ENCODE measurements at regions not wholly inside any gene's neighbourhood (a gene's known extent, or its start where the extent isn't known, plus 50 kb on each side); places are given as distances from the start of the nearest gene placed in this dataset.

DNA sequence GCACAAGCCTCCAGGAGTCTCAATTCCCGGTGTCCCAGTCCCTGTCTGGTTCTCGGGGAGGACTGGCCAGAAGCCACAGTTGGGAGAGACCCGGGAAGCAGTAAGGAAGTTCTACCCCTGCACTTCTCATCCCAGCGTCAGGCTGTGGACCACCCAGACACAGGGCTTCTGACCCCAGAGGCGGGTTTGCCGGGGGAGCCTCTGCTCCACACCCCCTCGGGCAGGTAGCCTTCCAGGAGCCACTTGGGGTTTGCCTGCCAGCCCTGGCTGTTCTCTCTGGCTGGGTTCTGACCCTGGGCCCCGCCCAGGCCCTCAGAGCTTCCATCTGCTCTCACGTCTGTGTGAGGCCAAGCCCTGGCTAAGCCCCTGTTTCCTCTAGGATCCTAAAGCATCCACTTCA is 94.4 kb upstream of the GPC1 start:
- no peaks in the 10 kb centered on the region for H3K9me3 ChIP-seq (ENCODE audit: control insufficient read depth, insufficient read depth, low read length)

DNA sequence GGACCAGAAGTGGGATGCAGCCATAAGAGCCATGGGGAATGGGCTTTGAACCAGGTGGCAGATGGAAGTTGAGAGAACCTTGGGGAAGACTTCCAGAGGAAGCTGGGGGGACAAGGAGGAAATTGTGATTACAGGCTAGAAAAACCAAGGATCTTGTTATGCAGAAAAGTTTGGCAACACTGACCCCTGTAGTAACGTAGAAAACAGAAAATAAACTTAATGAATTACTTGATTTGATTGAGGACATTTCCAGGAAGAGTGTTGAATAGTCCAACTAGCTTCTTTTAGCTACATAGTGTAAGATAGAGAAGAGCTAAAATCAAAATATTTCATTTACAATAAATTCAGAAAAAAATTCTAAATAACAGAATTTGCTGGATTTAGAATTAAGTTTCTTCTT is 91.9 kb upstream of the GPC1 start:
- Histone ChIP-seq H3K27me3 (ENCODE audit: control insufficient read depth, low read length) (no peaks in the 10 kb centered on the region), H3K36me3 (ENCODE audit: control insufficient read depth, low read length) (no peaks in the 10 kb centered on the region), H4K20me1 (ENCODE audit: control insufficient read depth, insufficient read depth, low read depth, low read length) (no peaks in the 10 kb centered on the region), H3K9me2 (replicated peaks; ENCODE audit: control insufficient read depth, low read length) (no peaks in the 10 kb centered on the region), H3K9me3 (ENCODE audit: control insufficient read depth, insufficient read depth, low read length) (no peaks in the 10 kb centered on the region), H3F3A (ENCODE audit: control insufficient read depth, insufficient read depth) (no peaks in the 10 kb centered on the region), H3K4me1 (ENCODE audit: control insufficient read depth, low read length) (no peaks in the 10 kb centered on the region), H3K27ac (ENCODE audit: low read depth, low read length) (no peak overlapping the region), H3K79me2 (ENCODE audit: control insufficient read depth, low read length) (no peaks in the 10 kb centered on the region), H3K4me3 (ENCODE audit: low read length) (no peak overlapping the region), H3K4me2 (ENCODE audit: low read length) (no peak overlapping the region)
- TF ChIP-seq, protein P1, sequence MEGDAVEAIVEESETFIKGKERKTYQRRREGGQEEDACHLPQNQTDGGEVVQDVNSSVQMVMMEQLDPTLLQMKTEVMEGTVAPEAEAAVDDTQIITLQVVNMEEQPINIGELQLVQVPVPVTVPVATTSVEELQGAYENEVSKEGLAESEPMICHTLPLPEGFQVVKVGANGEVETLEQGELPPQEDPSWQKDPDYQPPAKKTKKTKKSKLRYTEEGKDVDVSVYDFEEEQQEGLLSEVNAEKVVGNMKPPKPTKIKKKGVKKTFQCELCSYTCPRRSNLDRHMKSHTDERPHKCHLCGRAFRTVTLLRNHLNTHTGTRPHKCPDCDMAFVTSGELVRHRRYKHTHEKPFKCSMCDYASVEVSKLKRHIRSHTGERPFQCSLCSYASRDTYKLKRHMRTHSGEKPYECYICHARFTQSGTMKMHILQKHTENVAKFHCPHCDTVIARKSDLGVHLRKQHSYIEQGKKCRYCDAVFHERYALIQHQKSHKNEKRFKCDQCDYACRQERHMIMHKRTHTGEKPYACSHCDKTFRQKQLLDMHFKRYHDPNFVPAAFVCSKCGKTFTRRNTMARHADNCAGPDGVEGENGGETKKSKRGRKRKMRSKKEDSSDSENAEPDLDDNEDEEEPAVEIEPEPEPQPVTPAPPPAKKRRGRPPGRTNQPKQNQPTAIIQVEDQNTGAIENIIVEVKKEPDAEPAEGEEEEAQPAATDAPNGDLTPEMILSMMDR (IDR thresholded peaks at IDR 0.05; ENCODE audit: low read depth, low read length, poor library complexity, severe bottlenecking): no peak
- no peak for TF ChIP-seq EZH2phosphoT487 (IDR thresholded peaks at IDR 0.05; ENCODE audit: borderline replicate concordance, low read length)

More for the DNA sequence above, 94.4 kb upstream of the GPC1 start:
- no peaks in the 10 kb centered on the region for H3F3A ChIP-seq (ENCODE audit: control insufficient read depth, insufficient read depth)
- no peak for TF ChIP-seq EZH2phosphoT487 (IDR thresholded peaks at IDR 0.05; ENCODE audit: borderline replicate concordance, low read length)
- TF ChIP-seq, protein P1 (IDR thresholded peaks at IDR 0.05; ENCODE audit: low read depth, low read length, poor library complexity, severe bottlenecking): no peak
- no peaks in the 10 kb centered on the region for H3K9me2 ChIP-seq (replicated peaks; ENCODE audit: control insufficient read depth, low read length)
- no peaks in the 10 kb centered on the region for H3K27me3 ChIP-seq (ENCODE audit: control insufficient read depth, low read length)
- no peaks in the 10 kb centered on the region for H3K36me3 ChIP-seq (ENCODE audit: control insufficient read depth, low read length)
- no peaks in the 10 kb centered on the region for H4K20me1 ChIP-seq (ENCODE audit: control insufficient read depth, insufficient read depth, low read depth, low read length)
- no peaks in the 10 kb centered on the region for H3K4me1 ChIP-seq (ENCODE audit: control insufficient read depth, low read length)
- no peak overlapping the region for H3K4me2 ChIP-seq (ENCODE audit: low read length)
- no peak overlapping the region for H3K27ac ChIP-seq (ENCODE audit: low read depth, low read length)
- H3K4me3 ChIP-seq (ENCODE audit: low read length): no peak overlapping the region
- H3K79me2 ChIP-seq (ENCODE audit: control insufficient read depth, low read length): no peaks in the 10 kb centered on the region

DNA sequence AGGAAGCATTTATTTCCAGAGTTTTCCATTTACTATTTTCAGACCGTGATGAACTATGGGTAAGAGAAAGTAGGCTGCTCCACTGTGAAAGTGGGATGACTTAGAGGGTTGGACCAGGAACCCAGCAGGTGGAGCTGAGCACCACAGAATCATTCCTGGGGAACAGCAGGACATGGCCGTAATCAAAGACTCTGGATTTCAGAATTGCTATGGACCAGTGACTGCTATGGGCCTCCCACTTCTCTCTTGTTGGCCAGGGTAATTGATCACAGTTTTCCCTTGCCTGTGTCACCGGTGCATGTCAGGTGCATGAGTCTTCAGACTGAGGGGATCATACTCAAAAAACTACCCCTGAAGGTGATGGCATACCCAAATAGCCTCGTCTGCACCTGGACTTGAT is 90.6 kb upstream of the GPC1 start:
- no peaks in the 10 kb centered on the region for H3K27me3 ChIP-seq (ENCODE audit: control insufficient read depth, low read length)
- no peaks in the 10 kb centered on the region for H3K79me2 ChIP-seq (ENCODE audit: control insufficient read depth, low read length)
- no peaks in the 10 kb centered on the region for H4K20me1 ChIP-seq (ENCODE audit: control insufficient read depth, insufficient read depth, low read depth, low read length)
- no peaks in the 10 kb centered on the region for H3F3A ChIP-seq (ENCODE audit: control insufficient read depth, insufficient read depth)
- no peaks in the 10 kb centered on the region for H3K36me3 ChIP-seq (ENCODE audit: control insufficient read depth, low read length)
- no peaks in the 10 kb centered on the region for H3K4me1 ChIP-seq (ENCODE audit: control insufficient read depth, low read length)
- no peaks in the 10 kb centered on the region for H3K9me3 ChIP-seq (ENCODE audit: control insufficient read depth, insufficient read depth, low read length)
- H3K9me2 ChIP-seq (replicated peaks; ENCODE audit: control insufficient read depth, low read length): no peaks in the 10 kb centered on the region
- no peak overlapping the region for H3K4me3 ChIP-seq (ENCODE audit: low read length)
- TF ChIP-seq, protein P1 (IDR thresholded peaks at IDR 0.05; ENCODE audit: low read depth, low read length, poor library complexity, severe bottlenecking): no peak
- TF ChIP-seq EZH2phosphoT487 (IDR thresholded peaks at IDR 0.05; ENCODE audit: borderline replicate concordance, low read length): no peak
- no peak overlapping the region for H3K27ac ChIP-seq (ENCODE audit: low read depth, low read length)
- H3K4me2 ChIP-seq (ENCODE audit: low read length): no peak overlapping the region

Data from DOHH2 (cell line).